K562 (cell line): ENCODE measurements at regions not wholly inside any gene's neighbourhood (a gene's known extent, or its start where the extent isn't known, plus 50 kb on each side); places are given as distances from the start of the nearest gene placed in this dataset.
"Not testable (repeated sequence)": the region's sequence is repeated elsewhere in the genome, so short reads cannot be mapped to it uniquely, and the experiment has no call there.

Source experiments
- ATAC-seq: fragments of 200-7000 bp; cut with Tn5 transposase; 3 replicates; pipeline ENCODE4 v1.9.1; 2020; ENCODE audit warnings: moderate library complexity
- BruUV-seq: library from RNA; stranded (reverse); fragments of 400-500 nt; replicated peaks from 2 replicates; lab custom pipeline; 2021; lab: Mats Ljungman, UMichigan
- CTCF ChIA-PET: fragments of 300-600 bp; formaldehyde crosslinking; extraction: SDS; loops from one replicate; lab custom pipeline; 2021; ENCODE audit warnings: low intra/inter-chr PET ratio; lab: Yijun Ruan, JAX
- POLR2A ChIA-PET: fragments of 300-600, 350-650 bp; sonication (Branson Sonifier 250); formaldehyde crosslinking; extraction: SDS; loops from one replicate; lab custom pipeline; 2021; ENCODE audit warnings: antibody characterized with exemption, inconsistent platforms; lab: Yijun Ruan, JAX
- DNase-seq, 4 experiments: peaks; one replicate each; pipeline versions ENCODE4 v3.0.0 to v3.0.0-alpha.2; 2011 to 2018; ENCODE audit warnings: low spot score in 3 of 4, mixed read lengths in 3 of 4; ENCODE audit errors: extremely low read depth in 1 of 4
- FAIRE-seq: peaks from 2 replicates; lab custom pipeline; 2011; peaks lifted over from hg19 to GRCh38; lab: Jason Lieb, UNC
- H2AFZ ChIP-seq: 2 replicates; pipeline ENCODE4 v1.6.0; 2011; ENCODE audit warnings: low read depth, low read length, control low read depth, inconsistent platforms
- H3K27ac ChIP-seq: fragments of 200-600 bp; 3 replicates; pipeline ENCODE4 v1.8.0; 2011; ENCODE audit warnings: low read depth, mild to moderate bottlenecking, control low read depth, inconsistent platforms, low read length, moderate library complexity, mixed read lengths; ENCODE audit errors: extremely low read depth
- H3K27me3 ChIP-seq, 2 experiments: fragments of 300-600 bp in 1 of 2; 2 replicates in 1 of 2; 3 replicates in 1 of 2; pipeline versions ENCODE4 v1.6.0 to v1.8.0; 2011; ENCODE audit warnings: inconsistent platforms in 2 of 2, low read length in 2 of 2, mild to moderate bottlenecking in 1 of 2, mixed read lengths in 1 of 2, moderate library complexity in 1 of 2; ENCODE audit not compliant: control insufficient read depth in 2 of 2, insufficient read depth in 2 of 2
- H3K36me3 ChIP-seq: fragments of 300-600 bp; 3 replicates; pipeline ENCODE4 v1.8.0; 2011; ENCODE audit warnings: mild to moderate bottlenecking, low read length, inconsistent platforms; ENCODE audit not compliant: control insufficient read depth, insufficient read depth
- H3K4me1 ChIP-seq, 2 experiments: fragments of 200-600 bp in 1 of 2; replicated peaks in 1 of 2; 2 replicates in 1 of 2; 3 replicates in 1 of 2; pipeline versions ENCODE4 v1.5.1 to v1.8.0; 2011; ENCODE audit warnings: inconsistent platforms in 2 of 2, low read length in 2 of 2, mild to moderate bottlenecking in 1 of 2, mixed read lengths in 1 of 2, moderate library complexity in 1 of 2; ENCODE audit not compliant: control insufficient read depth in 2 of 2, insufficient read depth in 2 of 2
- H3K4me2 ChIP-seq: 2 replicates; pipeline ENCODE4 v1.6.1; 2011; ENCODE audit warnings: low read length, control low read depth, inconsistent platforms, mixed read lengths; ENCODE audit not compliant: insufficient read depth
- H3K4me3 ChIP-seq: fragments of 200-600 bp; sonication (generic), shearing (Covaris generic); 2 replicates; pipeline ENCODE4 v1.5.1; 2016; ENCODE audit warnings: control low read depth, inconsistent platforms
- H3K79me2 ChIP-seq: fragments of 200-600 bp; 3 replicates; pipeline ENCODE4 v1.8.0; 2011; ENCODE audit warnings: low read length, inconsistent platforms; ENCODE audit not compliant: control insufficient read depth, insufficient read depth
- H3K9ac ChIP-seq, 2 experiments: 2 replicates each; pipeline versions ENCODE4 v1.6.0 to v1.6.1; 2011; ENCODE audit warnings: low read depth in 2 of 2, low read length in 2 of 2, control low read depth in 1 of 2, inconsistent platforms in 1 of 2, mild to moderate bottlenecking in 1 of 2, mixed read lengths in 1 of 2; ENCODE audit not compliant: insufficient read depth in 1 of 2
- H3K9me1 ChIP-seq: one replicate; pipeline ENCODE4 v1.6.0; 2011; ENCODE audit warnings: inconsistent platforms, mild to moderate bottlenecking, low read length, moderate library complexity; ENCODE audit not compliant: control insufficient read depth, insufficient read depth
- H3K9me3 ChIP-seq: replicated peaks from 2 replicates; pipeline ENCODE4 v1.5.1; 2011; ENCODE audit warnings: low read depth, low read length, inconsistent platforms; ENCODE audit not compliant: control insufficient read depth, insufficient read depth
- H4K20me1 ChIP-seq: replicated peaks from 2 replicates; pipeline ENCODE4 v1.6.1; 2011; ENCODE audit warnings: low read length, inconsistent platforms, mixed read lengths; ENCODE audit not compliant: control insufficient read depth, insufficient read depth
- GTF2E2 ChIP-seq: fragments of 200-800 bp; sonication (Bioruptor generic); IDR thresholded peaks from 2 replicates; pipeline ENCODE4 v1.6.1; 2016; ENCODE audit warnings: missing genetic modification characterization, missing compliant biosample characterization
- KLF1 ChIP-seq: fragments of 450-650 bp; IDR thresholded peaks from 2 replicates; pipeline ENCODE4 v1.6.1; 2016; ENCODE audit warnings: missing genetic modification characterization, missing compliant biosample characterization
- NFIC ChIP-seq: fragments of 450-650 bp; IDR thresholded peaks from 2 replicates; pipeline ENCODE4 v1.6.1; 2017; ENCODE audit warnings: mild to moderate bottlenecking, inconsistent platforms
- SPI1 ChIP-seq: IDR thresholded peaks from 2 replicates; pipeline ENCODE4 v1.6.1; 2011; ENCODE audit warnings: low read depth, low read length, control low read depth, borderline replicate concordance
- ZEB2 ChIP-seq: fragments of 450-650 bp; IDR thresholded peaks from 2 replicates; pipeline ENCODE4 v1.6.1; 2016
- ZNF764 ChIP-seq: fragments of 250-450 bp; sonication (Bioruptor Pico); IDR thresholded peaks from 2 replicates; pipeline ENCODE4 v1.4.0; 2020; ENCODE audit warnings: low read depth, mild to moderate bottlenecking, moderate library complexity
- WGBS: fragments of 100-300 bp; shearing (Covaris generic); methylation state at CpG from one replicate; pipeline ENCODE4 v1.1.6; 2016; ENCODE audit warnings: low coverage, mixed read lengths; ENCODE audit not compliant: insufficient coverage; ENCODE audit errors: missing lambda C conversion rate; 5-methylcytosine and 5-hydroxymethylcytosine counted together
- in situ Hi-C: fragments of 300-500 bp; cut with MboI; formaldehyde crosslinking; loops from 4 replicates; pipeline ENCODE4 v1.15.0; 2018; ENCODE audit warnings: inconsistent platforms, mixed read lengths
- intact Hi-C: fragments of 100-400 bp; cut with micrococcal nuclease; formaldehyde crosslinking; loops from 2 replicates; pipeline ENCODE4 v1.14.2; 2022
- TF ChIP-seq, protein P1 (sequence below), 2 experiments: fragments of 250-450 bp in 1 of 2; fragments of 450-650 bp in 1 of 2; sonication (Bioruptor Pico) in 1 of 2; IDR thresholded peaks; 2 replicates each; pipeline versions ENCODE4 v1.6.1 to v1.8.0; 2016 to 2021; ENCODE audit warnings: mild to moderate bottlenecking in 2 of 2, moderate library complexity in 2 of 2, missing compliant biosample characterization in 1 of 2, missing genetic modification characterization in 1 of 2
- TF ChIP-seq, protein P2 (sequence below): fragments of 450-650 bp; formaldehyde crosslinking; conservative IDR thresholded peaks from 2 replicates; pipeline ENCODE4 v1.4.0; 2022; ENCODE audit warnings: mild to moderate bottlenecking, missing genetic modification characterization
- TF ChIP-seq, protein P3 (sequence below): fragments of 250-450 bp; sonication (Bioruptor Pico); IDR thresholded peaks from 2 replicates; pipeline ENCODE4 v1.8.0; 2022; ENCODE audit warnings: inconsistent platforms, mild to moderate bottlenecking, moderate library complexity, borderline replicate concordance
- TF ChIP-seq, protein P4 (sequence below): sonication (generic); formaldehyde crosslinking; IDR thresholded peaks from 2 replicates; pipeline ENCODE4 v1.8.0; 2022; ENCODE audit warnings: mild to moderate bottlenecking, missing genetic modification reagents

DNA sequence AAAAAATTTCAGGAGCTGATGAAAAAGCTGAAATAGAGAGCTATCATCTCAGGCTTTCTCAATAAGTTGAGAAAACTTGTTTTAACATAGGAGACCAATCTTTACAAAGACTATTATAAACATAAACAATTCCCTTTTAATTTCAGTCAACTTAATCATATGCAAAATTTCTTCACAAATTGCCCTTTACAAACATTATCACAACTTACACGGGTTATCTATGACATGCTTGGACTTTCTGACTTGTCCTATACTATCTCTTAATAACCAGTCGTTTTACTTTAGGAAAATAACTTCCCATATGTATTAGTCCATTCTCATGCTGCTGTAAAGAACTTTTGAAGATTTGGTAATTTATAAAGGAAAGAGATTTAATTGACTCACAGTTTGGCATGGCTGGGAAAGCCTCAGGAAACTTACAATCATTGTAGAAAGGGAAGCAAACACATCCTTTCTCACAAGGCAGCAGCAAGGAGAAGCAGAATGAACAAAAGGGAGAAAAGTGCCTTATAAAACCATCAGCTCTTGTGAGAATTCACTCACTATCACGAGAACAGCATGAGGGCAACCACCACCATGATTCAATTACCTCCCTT, 1583.7 kb upstream of the CELF4 start (continued):
- TF ChIP-seq, protein P1, sequence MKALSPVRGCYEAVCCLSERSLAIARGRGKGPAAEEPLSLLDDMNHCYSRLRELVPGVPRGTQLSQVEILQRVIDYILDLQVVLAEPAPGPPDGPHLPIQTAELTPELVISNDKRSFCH (CRISPR knock-in tag; IDR thresholded peaks at IDR 0.05): no peak
- TF ChIP-seq, protein P1 (tag; IDR thresholded peaks at IDR 0.05): no peak

DNA sequence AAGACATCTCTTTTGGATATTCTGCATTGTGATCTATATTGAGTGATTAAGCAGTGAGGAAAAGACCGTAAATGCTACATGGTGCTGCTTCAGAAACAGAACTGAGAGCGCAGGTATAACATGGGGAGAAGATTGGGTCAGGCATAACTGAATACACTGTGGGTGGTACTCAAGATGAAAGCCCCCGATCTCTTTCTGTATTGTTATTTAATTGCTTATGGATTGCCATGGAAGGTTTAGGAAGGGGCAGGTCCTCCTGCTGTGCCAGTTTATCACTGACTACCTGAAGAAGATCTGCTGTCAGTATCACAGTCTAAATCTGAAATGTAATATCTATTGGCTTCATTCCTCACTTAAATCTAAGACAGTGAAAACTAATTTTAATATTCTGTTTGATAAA, 1568.7 kb upstream of the CELF4 start:
- Histone ChIP-seq H3K79me2 (no peaks in the 10 kb centered on the region), H4K20me1 (no peaks in the 10 kb centered on the region), H3K9me1 (no peaks in the 10 kb centered on the region), H2AFZ (no peak overlapping the region), H3K4me1 (no peaks in the 10 kb centered on the region), H3K27me3 (no peaks in the 10 kb centered on the region), H3K9ac (no peak overlapping the region), H3K4me2 (no peak overlapping the region), H3K36me3 (no peaks in the 10 kb centered on the region), H3K27ac (no peak overlapping the region), H3K4me3 (no peak overlapping the region), H3K9me3 (no peaks in the 10 kb centered on the region)
- POLR2A ChIA-PET: interaction anchor here (0.6 kb wide), 1 partner anchor 531 kb away, joined by 3 read pairs; no protein-coding TSS in a partner anchor
- FAIRE-seq: no peak
- intact Hi-C loops: no loop called here
- in situ Hi-C loops: no loop called here
- TF ChIP-seq, protein P2, sequence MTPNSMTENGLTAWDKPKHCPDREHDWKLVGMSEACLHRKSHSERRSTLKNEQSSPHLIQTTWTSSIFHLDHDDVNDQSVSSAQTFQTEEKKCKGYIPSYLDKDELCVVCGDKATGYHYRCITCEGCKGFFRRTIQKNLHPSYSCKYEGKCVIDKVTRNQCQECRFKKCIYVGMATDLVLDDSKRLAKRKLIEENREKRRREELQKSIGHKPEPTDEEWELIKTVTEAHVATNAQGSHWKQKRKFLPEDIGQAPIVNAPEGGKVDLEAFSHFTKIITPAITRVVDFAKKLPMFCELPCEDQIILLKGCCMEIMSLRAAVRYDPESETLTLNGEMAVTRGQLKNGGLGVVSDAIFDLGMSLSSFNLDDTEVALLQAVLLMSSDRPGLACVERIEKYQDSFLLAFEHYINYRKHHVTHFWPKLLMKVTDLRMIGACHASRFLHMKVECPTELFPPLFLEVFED: no peak
- TF ChIP-seq, protein P3, sequence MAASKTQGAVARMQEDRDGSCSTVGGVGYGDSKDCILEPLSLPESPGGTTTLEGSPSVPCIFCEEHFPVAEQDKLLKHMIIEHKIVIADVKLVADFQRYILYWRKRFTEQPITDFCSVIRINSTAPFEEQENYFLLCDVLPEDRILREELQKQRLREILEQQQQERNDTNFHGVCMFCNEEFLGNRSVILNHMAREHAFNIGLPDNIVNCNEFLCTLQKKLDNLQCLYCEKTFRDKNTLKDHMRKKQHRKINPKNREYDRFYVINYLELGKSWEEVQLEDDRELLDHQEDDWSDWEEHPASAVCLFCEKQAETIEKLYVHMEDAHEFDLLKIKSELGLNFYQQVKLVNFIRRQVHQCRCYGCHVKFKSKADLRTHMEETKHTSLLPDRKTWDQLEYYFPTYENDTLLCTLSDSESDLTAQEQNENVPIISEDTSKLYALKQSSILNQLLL (CRISPR knock-in tag): no peak
- TF ChIP-seq ZEB2 (no peak), NFIC (no peak), ZNF764 (CRISPR knock-in tag) (no peak), SPI1 (no peak), GTF2E2 (tag) (no peak), KLF1 (tag) (no peak)
- TF ChIP-seq, protein P4, sequence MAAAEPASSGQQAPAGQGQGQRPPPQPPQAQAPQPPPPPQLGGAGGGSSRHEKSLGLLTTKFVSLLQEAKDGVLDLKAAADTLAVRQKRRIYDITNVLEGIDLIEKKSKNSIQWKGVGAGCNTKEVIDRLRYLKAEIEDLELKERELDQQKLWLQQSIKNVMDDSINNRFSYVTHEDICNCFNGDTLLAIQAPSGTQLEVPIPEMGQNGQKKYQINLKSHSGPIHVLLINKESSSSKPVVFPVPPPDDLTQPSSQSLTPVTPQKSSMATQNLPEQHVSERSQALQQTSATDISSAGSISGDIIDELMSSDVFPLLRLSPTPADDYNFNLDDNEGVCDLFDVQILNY (CRISPR knock-in tag): no peak
- CTCF ChIA-PET: no interaction called here
- ATAC-seq: no peak
- no TSS peak for BruUV-seq
- 1% methylated on average over 3 of the region's 3 CpGs for WGBS
- DNase-seq: no peak

DNA sequence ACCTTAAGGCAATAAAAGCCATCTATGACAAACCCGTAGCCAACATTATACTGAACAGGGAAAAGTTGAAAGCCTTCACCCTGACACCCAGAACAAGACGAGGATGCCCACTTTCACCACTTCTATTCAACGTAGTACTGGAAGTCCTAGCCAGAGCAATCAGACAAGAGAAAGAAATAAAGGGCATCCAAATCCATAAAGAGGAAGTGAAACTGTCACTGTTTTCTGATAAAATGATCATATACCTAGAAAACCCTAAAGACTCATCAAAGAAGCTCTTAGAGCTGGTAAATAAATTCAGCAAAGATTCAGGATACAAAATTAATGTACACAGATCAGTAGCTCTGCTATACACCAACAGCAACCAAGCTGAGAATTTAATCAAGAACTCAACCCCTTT, 1561.9 kb upstream of the CELF4 start:
- H3K9ac ChIP-seq, POLR2A ChIA-PET: not testable (repeated sequence)
- 0% methylated on average over 3 of the region's 3 CpGs for WGBS

More for the DNA sequence above, 1561.9 kb upstream of the CELF4 start:
- FAIRE-seq, H3K36me3 ChIP-seq, H3K27ac ChIP-seq, BruUV-seq, H3K9me1 ChIP-seq, H3K27me3 ChIP-seq, H3K4me3 ChIP-seq, intact Hi-C loops, H3K9me3 ChIP-seq, H3K4me1 ChIP-seq, H4K20me1 ChIP-seq, DNase-seq, H3K79me2 ChIP-seq, ATAC-seq, H3K4me2 ChIP-seq, CTCF ChIA-PET, H2AFZ ChIP-seq: not testable (repeated sequence)
- in situ Hi-C loops: loop anchor here (10.0 kb wide), 1 partner anchor 1217 kb away; no protein-coding TSS in a partner anchor
